Lower lobe of right lung (tissue), 2 donors: ENCODE measurements at regions not wholly inside any gene's neighbourhood (a gene's known extent, or its start where the extent isn't known, plus 50 kb on each side); places are given as distances from the start of the nearest gene placed in this dataset.

Experiments used
- ATAC-seq, 2 donors: fragments of 200-7000 bp; cut with Tn5 transposase; one replicate each; pipeline ENCODE4 v1.9.1; 2020 to 2022; ENCODE audit warnings: mild to moderate bottlenecking in 2 of 2, moderate library complexity in 2 of 2
- DNase-seq: peaks from one replicate; pipeline ENCODE4 v3.0.0-alpha.2; 2020
- H3K27ac ChIP-seq: fragments of 200-600 bp; one replicate; pipeline ENCODE4 v1.8.0; 2022
- H3K27me3 ChIP-seq: fragments of 200-600 bp; one replicate; pipeline ENCODE4 v1.8.0; 2022; ENCODE audit warnings: low read depth
- H3K36me3 ChIP-seq: fragments of 200-600 bp; one replicate; pipeline ENCODE4 v1.8.0; 2022; ENCODE audit warnings: mild to moderate bottlenecking
- H3K4me1 ChIP-seq: fragments of 200-600 bp; one replicate; pipeline ENCODE4 v1.8.0; 2022
- H3K4me3 ChIP-seq: fragments of 200-600 bp; one replicate; pipeline ENCODE4 v1.8.0; 2022; ENCODE audit warnings: mild to moderate bottlenecking
- H3K9me3 ChIP-seq: fragments of 200-600 bp; one replicate; pipeline ENCODE4 v1.8.0; 2022
- intact Hi-C: fragments of 100-400 bp; cut with DNase I; formaldehyde crosslinking; loops from one replicate; pipeline ENCODE4 v1.11.0; 2022
- TF ChIP-seq, protein P1 (sequence below): fragments of 200-600 bp; IDR thresholded peaks from one replicate; pipeline ENCODE4 v1.8.0; 2022; ENCODE audit warnings: antibody characterized with exemption, mild to moderate bottlenecking
- donor health status: DM: no; HTN: yes; CAD: no; lungs with severe emphysema.

DNA sequence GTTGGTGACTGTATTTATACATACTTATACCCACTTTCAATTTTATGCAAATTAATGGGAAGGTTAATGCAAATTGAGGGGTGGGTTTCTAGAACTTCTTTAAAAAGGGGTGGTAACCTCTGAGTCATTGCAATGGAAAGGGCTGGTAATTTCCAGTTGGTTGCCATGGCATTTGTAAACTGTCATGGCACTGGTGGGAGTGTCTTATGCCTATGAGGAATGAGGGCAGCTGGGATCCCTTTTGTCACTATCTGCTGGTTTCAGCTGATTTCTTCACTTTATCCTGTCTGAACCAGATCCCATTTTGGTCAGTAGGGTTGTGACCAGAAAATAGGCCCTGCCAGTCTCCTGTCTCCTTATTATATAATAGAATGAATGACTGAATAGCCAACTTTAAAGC, 1006.7 kb upstream of the GOT2 start:
- Histone ChIP-seq H3K9me3 (no peaks in the 10 kb centered on the region), H3K4me3 (no peak overlapping the region), H3K27ac (no peak overlapping the region), H3K36me3 (no peaks in the 10 kb centered on the region), H3K27me3 (no peaks in the 10 kb centered on the region), H3K4me1 (no peaks in the 10 kb centered on the region)
- intact Hi-C loops, result no loop called here
- no peak for ATAC-seq
- TF ChIP-seq, protein P1, sequence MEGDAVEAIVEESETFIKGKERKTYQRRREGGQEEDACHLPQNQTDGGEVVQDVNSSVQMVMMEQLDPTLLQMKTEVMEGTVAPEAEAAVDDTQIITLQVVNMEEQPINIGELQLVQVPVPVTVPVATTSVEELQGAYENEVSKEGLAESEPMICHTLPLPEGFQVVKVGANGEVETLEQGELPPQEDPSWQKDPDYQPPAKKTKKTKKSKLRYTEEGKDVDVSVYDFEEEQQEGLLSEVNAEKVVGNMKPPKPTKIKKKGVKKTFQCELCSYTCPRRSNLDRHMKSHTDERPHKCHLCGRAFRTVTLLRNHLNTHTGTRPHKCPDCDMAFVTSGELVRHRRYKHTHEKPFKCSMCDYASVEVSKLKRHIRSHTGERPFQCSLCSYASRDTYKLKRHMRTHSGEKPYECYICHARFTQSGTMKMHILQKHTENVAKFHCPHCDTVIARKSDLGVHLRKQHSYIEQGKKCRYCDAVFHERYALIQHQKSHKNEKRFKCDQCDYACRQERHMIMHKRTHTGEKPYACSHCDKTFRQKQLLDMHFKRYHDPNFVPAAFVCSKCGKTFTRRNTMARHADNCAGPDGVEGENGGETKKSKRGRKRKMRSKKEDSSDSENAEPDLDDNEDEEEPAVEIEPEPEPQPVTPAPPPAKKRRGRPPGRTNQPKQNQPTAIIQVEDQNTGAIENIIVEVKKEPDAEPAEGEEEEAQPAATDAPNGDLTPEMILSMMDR, result no peak
- DNase-seq, result no peak

DNA sequence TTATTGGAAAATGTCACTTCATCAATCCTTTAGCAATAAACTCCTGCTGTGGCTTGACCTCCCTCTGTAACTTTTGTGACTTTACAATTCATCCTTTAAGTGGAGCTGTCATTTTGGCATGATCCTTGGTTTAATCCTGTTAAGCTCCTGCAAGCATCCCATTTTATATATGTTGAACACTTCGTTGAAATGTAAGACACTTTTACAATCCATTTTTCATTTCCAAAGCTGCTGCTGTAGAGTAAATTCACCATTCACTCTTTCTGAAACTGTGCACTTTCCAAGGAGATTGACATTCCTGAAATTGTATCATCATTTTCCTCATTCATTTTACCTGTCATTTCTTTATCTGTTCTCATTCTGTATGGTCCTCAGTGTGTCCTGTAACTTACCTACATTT, 1003.2 kb upstream of the GOT2 start:
- intact Hi-C loops, result no loop called here
- TF ChIP-seq, protein P1, result no peak
- ATAC-seq (no peak), DNase-seq (no peak)
- Histone ChIP-seq H3K36me3 (no peaks in the 10 kb centered on the region), H3K9me3 (no peaks in the 10 kb centered on the region), H3K4me1 (no peaks in the 10 kb centered on the region), H3K27me3 (no peaks in the 10 kb centered on the region), H3K4me3 (no peak overlapping the region), H3K27ac (no peak overlapping the region)

DNA sequence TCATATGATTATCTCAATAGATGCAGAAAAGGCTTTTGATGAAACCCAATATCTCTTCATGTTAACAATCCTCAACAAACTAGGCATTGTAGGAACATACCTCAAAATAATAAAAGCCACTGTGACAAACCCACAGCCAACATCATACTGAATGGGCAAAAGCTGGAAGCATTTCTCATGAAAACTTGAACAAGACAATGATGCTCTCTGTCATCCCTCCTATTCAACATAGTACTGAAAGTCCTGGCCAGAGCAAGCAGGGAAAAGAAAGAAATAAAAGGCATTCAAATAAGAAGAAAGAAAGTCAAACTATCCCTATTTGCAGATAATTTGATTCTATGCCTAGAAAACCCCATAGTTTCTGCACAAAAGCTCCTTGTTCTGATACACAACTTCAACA, 999.2 kb upstream of the GOT2 start:
- TF ChIP-seq, protein P1, result no peak
- H3K4me1 ChIP-seq, result no peaks in the 10 kb centered on the region
- intact Hi-C loops, result no loop called here

DNA sequence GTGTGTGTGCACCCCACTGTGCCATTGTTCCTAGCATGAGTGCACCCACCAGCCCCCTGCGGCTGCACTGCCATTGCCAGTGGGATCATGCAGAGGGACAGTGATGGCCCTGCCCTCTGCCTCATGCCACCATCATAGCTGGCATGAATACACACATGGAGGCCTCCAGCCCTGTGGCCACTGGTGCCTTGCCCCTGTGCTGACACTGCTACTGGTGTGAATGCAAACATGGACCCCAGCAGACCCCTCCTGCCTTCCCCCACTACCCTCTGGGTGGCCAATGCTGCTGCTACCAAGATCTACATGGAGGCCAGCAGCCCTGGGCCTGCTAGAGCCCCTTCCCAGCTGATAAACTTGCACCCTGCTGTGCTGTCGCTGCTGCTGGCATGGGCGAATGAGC, 995.5 kb upstream of the GOT2 start:
- TF ChIP-seq, protein P1, result no peak
- Histone ChIP-seq H3K36me3 (no peaks in the 10 kb centered on the region), H3K27ac (no peak overlapping the region), H3K4me1 (no peaks in the 10 kb centered on the region), H3K27me3 (no peaks in the 10 kb centered on the region), H3K4me3 (no peak overlapping the region), H3K9me3 (no peaks in the 10 kb centered on the region)
- ATAC-seq (no peak), DNase-seq (no peak)
- intact Hi-C loops, result no loop called here

More for the DNA sequence above, 999.2 kb upstream of the GOT2 start:
- Histone ChIP-seq H3K27me3 (no peaks in the 10 kb centered on the region), H3K9me3 (no peaks in the 10 kb centered on the region), H3K27ac (no peak overlapping the region), H3K36me3 (no peaks in the 10 kb centered on the region), H3K4me3 (no peak overlapping the region)
- no peak for DNase-seq
- ATAC-seq, result no peak

DNA sequence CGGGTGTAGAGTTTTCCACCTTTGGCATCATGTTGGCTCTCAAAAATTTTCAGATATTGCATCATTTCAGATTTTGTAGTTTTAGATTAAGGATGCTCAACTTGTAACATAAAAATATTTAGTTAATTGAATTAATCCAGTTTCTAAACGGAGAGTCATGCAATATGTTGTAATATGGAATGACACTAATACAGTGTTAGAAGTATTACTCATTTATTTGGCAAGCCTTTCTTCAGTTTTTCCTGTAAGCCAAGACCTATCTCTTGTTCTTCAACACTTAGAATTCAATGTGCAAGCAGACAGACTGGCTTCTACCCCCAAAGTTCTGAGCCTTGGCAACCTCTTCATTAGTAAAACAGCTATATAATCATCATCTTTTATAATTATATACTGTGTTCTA, 985.0 kb upstream of the GOT2 start:
- no peaks in the 10 kb centered on the region for H3K36me3 ChIP-seq
- DNase-seq, result no peak
- no peak overlapping the region for H3K4me3 ChIP-seq
- H3K4me1 ChIP-seq, result no peaks in the 10 kb centered on the region
- ATAC-seq, result no peak
- TF ChIP-seq, protein P1, result no peak
- H3K27ac ChIP-seq, result no peak overlapping the region
- H3K9me3 ChIP-seq, result no peaks in the 10 kb centered on the region
- no peaks in the 10 kb centered on the region for H3K27me3 ChIP-seq
- intact Hi-C loops, result no loop called here
